HG03045 (cell line): ENCODE measurements at regions not wholly inside any gene's neighbourhood (a gene's known extent, or its start where the extent isn't known, plus 50 kb on each side); places are given as distances from the start of the nearest gene placed in this dataset.

Experiments
- ATAC-seq: cut with Tn5 transposase; IDR thresholded peaks from one replicate; pipeline ENCODE4 v1.9.1; 2021; ENCODE audit warnings: mild to moderate bottlenecking, moderate library complexity; ENCODE audit not compliant: unreplicated experiment

DNA sequence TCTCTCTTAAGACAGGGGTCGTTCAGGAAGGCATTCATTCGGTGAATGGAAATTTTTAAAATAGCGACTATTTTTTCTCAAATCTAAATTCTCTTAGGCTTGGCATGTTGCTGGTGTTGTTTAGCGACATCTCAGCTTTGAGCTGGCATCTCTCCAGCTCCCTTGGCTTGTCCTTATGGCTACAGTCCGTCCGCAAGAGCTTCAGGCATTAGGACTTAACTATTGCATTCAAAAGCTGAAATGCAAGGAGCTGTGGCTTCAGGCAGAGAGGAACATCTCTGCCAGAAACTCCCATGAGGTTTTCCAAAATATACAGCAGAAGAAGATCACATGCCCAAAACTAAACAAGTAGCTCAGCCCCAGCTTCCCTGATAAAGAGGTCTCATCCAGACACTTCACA, 578.5 kb downstream of the EFNB2 start:
- ATAC-seq, result no peak

DNA sequence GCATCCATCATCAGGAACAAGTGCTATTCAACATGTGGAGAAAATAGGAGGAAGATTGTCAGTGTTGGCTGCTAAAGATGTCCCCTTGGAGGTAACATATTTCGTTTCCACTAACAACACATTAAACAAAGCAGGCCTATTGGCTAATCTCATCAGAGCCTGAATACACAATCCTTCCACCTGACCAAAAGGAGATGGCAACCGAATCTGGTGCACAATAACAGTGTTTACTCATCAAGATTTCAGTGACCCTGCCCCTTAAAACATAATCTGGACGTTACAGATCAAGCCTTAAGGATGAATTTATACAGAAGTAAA, 582.5 kb downstream of the EFNB2 start:
- ATAC-seq, result no peak

DNA sequence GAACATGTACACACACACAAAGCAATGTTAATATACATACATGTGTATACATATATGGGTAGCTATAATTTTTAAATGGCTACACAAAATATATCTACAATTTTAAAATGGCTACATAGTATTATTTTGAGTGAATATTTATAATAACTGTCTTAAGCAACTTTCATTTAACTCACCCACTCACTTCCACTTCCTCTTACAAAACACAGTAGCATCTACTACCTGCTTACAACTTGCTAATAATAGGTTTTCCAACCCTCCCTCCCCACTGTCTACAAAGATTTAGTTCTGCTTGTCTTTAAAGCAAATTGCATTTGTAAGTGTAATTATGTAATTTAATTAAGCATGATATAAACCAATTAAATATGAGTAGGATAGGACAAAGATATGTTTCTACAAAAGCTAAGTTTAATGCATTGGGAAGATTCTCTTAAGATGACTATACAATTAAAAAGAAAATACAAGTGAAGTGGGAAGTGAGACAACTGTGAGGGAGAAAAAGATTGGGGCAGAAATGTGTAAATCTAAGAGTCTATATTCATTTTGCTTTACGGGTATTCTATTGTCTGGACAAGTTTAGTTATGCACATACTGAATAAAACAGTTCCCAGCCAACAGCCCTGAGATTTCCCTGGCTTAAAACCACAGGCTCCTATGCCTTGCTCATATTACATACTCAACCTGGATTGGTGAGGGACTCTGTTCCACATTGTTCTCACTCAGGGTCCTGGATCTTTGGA, 583.1 kb downstream of the EFNB2 start:
- no peak for ATAC-seq

DNA sequence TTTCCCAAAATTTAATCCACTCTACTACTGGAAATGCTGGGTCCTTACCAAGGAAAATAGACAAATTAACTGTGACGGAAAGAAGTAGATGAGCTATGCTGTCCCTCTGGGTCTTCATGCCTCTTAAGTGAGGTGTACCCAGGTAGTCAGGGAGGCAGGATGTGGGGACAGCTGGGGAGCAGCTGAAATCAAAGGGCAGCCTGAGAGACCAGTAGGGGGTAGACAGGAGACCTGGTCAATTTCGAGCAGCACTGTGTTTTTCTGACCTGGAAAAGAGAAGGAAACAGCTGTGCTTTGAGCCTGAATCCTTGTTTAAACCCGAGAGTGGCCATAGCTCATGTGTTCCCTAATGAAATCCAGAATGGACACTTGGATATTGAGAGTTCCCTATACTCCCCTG, 587.3 kb downstream of the EFNB2 start:
- ATAC-seq, result no peak

DNA sequence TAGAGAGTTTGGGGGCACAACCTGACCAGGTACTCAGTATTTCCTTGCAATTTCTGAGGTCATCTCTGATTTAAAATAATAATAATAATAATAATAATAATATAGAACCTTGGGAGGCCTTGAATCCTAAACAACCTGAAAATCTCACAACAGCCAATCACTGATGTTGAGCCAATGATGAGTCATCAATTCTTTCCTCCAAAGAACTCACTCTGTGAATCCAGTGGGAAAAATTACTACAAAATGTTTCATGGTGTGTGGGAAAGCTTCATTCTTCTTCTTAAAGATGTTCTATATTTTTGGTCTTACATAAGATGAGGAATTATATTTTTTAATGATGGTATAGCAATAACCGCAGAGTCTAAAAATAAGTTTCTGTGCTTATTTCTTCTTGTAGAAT, 594.6 kb downstream of the EFNB2 start:
- ATAC-seq, result no peak

DNA sequence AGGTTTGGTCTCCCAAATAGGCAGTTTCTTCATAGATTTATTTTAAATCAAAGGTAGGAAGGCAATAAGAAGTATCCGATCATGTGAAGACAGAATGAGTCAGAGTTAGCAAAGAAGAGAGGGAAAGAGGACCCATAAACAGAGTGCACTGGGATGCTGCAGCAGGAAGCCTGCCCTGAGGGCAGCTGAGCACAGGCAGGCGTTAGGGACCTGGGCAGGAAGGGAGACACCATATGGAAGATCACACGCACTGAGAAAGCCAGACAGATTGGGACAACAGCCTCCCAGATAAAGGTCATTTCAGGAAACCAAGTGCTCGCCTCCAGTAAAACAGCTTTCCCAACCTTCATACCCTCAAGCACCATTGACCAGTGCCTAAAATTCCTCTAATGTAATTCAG, 598.0 kb downstream of the EFNB2 start:
- ATAC-seq, result no peak

DNA sequence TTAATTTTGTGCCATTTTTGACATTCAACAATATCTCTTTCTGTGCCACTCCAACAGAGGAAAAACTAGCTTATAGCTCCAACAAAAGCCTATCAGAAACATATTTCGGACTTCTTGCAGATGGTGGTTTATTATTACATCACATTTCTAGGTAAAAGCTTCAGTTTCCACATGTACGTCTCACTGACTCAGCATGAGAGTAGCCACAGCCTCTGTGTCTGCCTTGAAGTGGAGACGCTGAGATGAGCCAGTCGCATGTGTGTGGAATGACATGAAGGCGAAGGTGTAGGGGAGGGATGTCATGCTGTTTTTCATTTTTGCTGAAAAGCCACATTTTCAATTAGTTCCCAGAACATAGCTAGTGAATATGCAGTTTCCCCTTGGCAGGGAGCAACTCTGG, 598.6 kb downstream of the EFNB2 start:
- ATAC-seq, result no peak

DNA sequence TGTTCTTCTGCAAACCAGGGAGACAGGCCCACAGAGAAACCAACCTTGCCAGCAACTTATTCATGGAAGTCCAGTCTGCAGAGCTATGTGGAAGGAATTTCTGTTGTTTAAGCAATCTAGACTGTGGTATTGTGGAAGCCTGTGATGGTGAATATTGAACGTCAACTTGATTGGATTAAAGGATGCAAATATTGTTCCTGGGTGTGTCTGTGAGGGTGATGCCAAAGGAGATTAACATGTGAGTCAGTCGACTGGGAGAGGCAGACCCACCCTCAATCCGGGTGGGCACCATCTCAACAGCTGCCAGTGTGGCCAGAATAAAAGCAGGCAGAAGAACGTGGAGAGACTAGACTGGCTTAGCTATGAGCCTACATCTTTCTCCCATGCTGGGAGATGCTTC, 606.0 kb downstream of the EFNB2 start:
- ATAC-seq, result no peak

DNA sequence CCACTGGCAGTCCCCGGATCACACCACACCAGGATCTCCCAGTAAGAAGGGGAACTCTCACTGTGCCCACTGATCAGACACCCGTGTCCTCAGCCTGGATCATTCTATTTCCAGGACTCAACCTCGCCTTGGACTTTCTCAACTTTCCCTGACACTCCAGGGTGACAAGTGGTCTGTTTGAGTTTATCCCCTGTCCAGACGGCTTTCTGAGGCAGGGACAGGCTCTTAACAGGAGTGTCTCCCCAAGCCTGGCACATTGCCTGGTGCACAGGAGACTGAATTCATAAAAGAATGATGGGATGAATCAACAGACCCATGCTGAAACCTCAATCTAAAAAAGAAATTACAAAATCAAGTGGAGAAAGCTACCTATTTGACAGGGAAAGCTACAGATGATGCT, 606.6 kb downstream of the EFNB2 start:
- ATAC-seq, result no peak

DNA sequence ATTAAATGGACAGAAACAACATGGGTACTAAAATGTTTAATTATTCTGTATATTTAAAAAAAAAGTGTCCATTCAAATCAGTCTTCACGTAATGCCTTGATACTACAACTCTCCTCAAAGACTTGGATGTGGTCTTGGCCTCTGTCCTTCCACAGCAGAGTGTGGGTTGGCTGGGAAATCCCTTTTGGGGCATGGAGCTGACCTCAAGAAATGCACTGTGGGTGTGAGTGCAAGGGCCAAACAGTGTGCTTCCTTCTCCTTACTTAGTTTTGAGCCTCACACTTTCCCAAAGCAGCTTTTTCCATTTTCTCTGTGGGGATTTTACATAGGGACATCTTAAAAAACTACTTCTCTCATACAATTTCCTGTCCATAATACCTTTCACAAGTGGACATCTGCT, 607.4 kb downstream of the EFNB2 start:
- ATAC-seq, result no peak

DNA sequence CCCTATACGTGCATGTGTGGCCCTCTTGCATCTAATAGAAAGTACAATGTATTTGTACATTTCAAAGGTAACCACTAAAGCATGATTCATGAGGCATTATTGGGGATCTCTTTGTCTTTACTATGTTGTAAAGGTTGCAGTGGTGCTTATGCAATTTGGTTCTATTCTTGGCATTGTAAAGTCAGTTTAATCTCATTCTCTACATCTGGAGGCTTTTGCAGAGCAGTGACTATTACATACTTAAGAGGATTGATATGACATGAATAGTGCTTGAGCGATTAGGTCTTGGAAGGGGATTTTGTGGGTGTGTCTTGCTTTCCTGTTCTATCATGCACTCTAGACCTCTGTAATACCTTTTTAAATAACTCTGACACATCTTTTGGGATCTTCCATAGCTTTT, 610.0 kb downstream of the EFNB2 start:
- ATAC-seq, result no peak

DNA sequence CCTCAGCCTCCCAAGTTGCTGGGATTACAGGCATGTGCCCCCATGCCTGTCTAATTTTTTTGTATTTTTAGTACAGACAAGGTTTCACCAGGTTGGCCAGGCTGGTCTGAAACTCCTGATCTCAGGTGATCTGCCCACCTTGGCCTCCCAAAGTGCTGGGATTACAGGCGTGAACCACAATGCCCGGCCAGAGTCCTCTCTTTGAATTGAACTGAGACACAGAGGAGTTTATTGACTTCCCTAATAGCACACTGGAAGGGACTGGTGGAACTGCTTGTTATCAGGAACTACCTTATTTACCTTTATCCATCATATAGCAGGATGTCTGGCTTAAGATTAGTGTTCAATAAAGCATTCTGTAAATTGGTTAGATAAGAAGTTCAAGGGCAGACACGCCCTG, 613.8 kb downstream of the EFNB2 start:
- no peak for ATAC-seq

DNA sequence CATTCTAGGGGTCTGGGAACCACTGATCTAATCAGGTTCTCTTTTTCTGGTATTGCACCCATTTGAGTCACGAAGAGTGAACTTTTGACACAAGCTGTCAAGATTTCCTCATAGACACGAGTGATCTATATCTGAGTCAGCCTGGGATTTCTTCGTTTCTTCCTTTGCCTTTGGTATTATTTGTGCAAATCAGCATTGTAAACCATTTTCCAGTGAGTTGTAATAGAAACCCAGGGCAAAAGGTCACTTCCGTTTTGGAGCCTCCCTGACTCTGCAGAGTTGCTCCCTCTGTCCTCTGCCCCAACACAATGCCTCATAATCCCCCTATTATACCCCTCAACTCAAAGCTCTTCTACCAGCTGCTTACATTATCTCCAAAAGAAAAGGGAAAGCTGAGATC, 615.1 kb downstream of the EFNB2 start:
- no peak for ATAC-seq

DNA sequence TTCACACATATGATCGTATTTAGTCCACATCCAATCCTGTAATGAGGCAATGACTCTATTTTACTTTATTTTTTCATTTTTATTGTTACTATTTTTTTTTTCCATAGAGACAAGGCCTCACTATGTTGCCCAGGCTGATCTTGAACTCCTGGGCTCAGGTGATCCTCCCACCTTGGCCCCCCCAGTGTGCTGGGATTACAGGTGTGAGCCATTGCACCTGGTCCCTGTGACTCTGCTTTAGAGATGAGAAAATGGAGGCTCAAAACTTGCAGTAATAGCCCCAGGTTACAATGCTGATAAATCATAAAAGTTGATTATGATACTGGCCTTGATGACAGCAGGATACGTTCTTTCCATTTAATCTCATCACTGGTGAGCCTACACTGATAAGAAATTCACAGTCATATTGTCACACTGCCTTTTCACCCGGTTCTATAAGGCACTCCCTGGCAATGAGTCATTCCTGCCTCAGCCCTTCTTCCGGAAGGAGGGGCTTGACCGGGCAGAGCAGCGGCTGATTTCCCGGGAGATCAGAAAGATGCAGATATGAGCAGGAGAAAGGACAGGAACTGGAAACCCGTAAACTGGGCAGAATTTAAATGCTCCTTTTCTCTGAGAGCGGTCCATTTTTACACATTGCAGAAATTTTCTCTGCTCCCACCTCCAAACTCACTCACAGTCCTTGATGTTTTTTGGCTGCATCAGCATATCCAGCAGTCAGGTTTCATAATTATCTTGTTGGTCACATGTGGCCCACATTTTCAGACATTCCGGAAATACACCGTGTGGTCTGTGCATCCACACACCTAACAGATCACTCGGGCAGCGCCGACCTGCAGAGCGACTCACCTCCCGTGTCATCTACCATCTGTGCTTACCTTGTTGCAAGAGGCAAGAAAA, 616.4 kb downstream of the EFNB2 start:
- no peak for ATAC-seq

DNA sequence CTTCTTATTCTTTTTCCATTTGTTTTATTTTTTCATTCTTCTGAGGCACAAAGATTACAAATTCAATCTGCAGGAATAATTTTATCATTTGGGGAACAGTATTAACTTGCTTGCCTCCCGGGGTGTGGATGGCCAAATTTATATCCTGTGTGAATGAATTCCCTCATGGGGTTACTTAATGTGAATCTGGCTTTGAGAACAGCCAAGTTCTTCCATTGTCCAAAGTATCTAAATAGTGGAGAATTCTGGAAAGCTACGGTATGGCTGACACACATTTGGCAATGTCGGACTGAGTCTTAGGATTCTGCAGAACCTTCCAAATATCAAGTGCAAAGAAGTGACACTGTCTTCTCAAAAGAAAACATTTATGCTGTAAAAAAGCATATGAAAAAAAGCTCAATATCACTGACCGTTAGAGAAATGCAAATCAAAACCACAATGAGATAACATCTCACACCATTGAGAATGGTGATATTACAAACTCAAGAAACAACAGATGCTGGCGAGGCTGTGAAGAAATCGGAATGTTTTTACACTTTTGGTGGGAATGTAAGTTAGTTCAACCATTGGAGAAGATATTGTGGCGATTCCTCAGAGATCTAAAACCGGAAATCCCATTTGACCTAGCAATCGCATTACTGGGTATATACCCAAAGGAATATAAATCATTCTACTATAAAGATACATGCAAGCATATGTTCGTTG, 620.2 kb downstream of the EFNB2 start:
- ATAC-seq, result no peak

DNA sequence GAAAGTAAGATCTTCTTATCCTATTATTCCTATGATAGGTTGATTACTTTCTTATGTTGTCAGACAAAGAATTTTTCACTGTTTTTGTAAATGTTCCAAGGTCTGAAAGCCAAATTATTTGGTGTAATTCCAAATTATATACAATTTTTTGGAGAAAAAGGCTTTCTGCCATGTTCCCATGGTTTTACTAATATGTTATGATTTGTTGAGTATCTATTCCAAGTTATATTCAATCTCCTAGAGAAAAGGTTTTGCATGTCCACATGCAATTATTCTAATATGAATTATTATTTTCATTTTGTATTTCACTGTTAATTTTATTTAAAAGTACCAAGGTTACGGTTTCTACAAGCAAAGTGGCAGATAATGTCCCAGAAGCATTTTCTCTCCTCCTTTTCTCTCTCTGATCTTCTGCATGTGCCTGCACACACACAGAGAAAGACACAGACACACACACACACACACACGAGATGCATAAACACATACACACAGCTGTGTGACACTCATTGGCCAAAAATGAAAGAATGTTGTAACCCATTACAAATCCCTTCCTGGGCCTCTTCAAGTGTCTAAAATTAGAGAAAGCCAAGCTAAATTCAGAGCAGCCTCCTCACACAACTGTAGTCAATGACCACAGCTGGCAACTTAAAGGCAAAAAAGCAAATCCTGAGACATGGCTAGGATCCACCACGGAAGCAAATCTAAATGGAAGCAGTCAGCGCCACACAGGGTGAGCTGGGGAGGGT, 621.0 kb downstream of the EFNB2 start:
- no peak for ATAC-seq

DNA sequence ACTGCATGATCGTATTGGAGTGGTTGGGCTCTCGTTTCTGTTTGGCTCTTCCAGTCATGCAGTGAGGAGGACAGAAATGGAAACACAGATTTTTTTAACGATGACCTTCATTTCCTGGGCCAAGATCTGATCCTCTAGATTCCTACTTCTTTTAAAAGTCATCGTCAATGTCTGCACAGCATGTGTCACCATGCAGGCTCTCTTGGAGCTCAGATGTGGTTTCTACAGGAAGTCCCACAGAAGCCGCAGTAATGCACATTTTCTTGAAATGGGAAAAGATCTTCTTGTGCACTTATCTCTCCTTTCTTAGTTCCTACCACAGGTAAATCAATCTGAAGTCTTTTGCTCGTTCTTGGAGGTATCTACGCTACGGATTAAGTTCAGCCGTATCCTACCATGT, 626.9 kb downstream of the EFNB2 start:
- ATAC-seq, result no peak

DNA sequence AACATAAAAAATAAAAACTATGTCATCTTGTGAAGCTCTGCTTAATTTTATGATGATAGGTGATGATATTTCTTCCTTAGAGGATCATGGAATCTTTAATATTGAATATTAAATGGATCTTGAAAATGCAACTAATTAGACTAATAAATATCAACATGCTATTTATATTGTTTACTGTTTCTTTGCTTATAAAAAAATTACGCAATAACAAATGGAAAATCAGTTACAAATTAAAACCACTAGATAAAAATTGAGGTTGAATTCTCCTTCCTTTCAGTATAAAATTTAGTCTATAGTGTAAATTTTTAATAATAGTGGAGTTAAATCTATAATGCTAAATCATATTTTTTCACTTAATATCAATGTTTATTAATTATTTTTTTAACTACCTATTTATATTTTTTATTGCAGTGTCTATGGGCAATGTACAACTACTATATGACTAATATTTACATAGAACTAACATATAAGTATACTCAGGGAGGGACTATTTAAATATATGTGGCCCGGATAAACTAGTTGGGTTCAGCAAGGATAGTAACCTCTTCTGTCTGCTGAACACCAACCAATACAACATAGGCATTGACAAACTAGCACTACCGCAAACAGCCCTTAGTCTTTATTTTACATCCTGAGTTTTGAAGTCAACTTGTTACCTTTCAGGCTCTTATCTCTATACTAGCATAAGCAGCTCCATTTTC, 628.0 kb downstream of the EFNB2 start:
- ATAC-seq, result no peak

DNA sequence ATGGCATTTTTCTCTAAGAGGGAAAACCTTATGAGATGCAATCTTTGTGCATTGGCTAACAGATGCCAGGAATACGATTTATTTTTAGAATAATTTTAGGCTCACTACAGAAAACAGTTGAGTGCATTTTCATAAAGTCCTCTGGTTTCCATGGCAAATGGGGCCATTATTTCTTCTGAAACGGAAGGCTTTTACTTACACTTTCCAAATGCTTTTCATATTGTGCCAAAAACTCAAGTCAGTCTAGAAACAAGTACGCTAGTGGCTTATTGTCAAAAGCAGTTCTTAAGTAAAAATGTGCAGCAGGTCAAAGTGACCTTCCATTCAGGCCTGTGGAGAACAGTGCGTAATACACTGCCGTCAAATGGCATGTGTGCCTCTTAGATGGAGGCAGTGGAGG, 628.7 kb downstream of the EFNB2 start:
- ATAC-seq, result no peak

DNA sequence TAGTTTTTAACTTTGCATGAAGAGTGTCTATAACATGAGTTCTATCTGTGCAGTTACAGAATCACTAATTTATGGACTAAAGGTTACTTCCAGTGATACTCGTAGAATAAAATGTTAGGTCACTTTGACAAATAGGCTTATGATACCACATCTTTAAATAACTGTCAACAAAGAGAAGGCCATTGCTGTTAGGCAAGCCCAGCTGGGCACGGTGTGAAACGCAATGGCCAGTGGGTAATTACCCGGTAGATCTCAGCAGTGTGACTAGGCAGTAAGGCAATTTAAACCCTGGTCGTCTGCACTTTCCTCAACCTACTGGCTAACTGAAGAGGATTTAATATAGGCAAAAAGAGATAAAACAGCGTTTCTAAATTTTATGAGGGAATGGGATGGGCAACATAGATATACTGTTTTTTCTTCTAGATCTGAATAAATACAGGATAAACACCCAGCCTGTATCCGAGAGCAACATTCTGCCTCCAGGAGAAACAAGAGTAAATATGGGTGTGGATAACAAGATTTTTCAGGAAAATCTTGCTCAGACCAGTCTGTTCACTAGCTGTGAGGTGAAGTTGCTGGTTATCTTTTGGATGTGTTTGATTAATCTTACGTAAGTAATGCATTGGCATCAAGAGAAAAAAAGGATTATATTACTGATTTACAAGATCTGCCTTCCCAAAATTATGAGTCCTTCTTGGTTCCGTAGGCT, 631.3 kb downstream of the EFNB2 start:
- ATAC-seq, result no peak
